HepG2 (cell line): ENCODE measurements at regions not wholly inside any gene's neighbourhood (a gene's known extent, or its start where the extent isn't known, plus 50 kb on each side); places are given as distances from the start of the nearest gene placed in this dataset.

Experiments
- ATAC-seq: fragments of 200-7000 bp; cut with Tn5 transposase; 3 replicates; pipeline ENCODE4 v1.9.1; 2020; ENCODE audit warnings: mild to moderate bottlenecking, moderate library complexity
- BruUV-seq: library from RNA; stranded (reverse); fragments of 400-500 nt; replicated peaks from 2 replicates; lab custom pipeline; 2021; lab: Mats Ljungman, UMichigan
- CTCF ChIA-PET: fragments of 300-600 bp; formaldehyde crosslinking; extraction: SDS; loops from one replicate; lab custom pipeline; 2021; ENCODE audit warnings: low total read pairs, inconsistent platforms, low intra/inter-chr PET ratio; lab: Yijun Ruan, JAX
- POLR2A ChIA-PET: fragments of 350-600 bp; sonication (Branson Sonifier 250); formaldehyde crosslinking; loops from one replicate; lab custom pipeline; 2020; ENCODE audit warnings: antibody characterized with exemption, inconsistent platforms; lab: Yijun Ruan, JAX
- DNase-seq: peaks from one replicate; pipeline ENCODE4 v3.0.0-alpha.2; 2015; ENCODE audit warnings: low spot score
- FAIRE-seq: peaks from 3 replicates; lab custom pipeline; 2011; peaks lifted over from hg19 to GRCh38; lab: Jason Lieb, UNC
- H2AFZ ChIP-seq: one replicate; pipeline ENCODE4 v1.6.1; 2011; ENCODE audit warnings: low read length, inconsistent platforms
- H3K27ac ChIP-seq: fragments of 300-600 bp; 3 replicates; pipeline ENCODE4 v1.8.0; 2011; ENCODE audit warnings: mixed run types, mild to moderate bottlenecking, mixed read lengths, low read length, inconsistent platforms; ENCODE audit not compliant: insufficient read depth; ENCODE audit errors: extremely low read length
- H3K27me3 ChIP-seq, 2 experiments: fragments of 200-600 bp in 1 of 2; 2 replicates in 1 of 2; 3 replicates in 1 of 2; pipeline versions ENCODE4 v1.6.0 to v1.8.0; 2011; ENCODE audit warnings: low read length in 2 of 2, mild to moderate bottlenecking in 2 of 2, moderate library complexity in 2 of 2, inconsistent platforms in 1 of 2; ENCODE audit not compliant: insufficient read depth in 2 of 2, control insufficient read depth in 1 of 2
- H3K36me3 ChIP-seq, 2 experiments: fragments of 200-600 bp in 1 of 2; replicated peaks in 1 of 2; 2 replicates in 1 of 2; 3 replicates in 1 of 2; pipeline versions ENCODE4 v1.5.1 to v1.8.0; 2011; ENCODE audit warnings: low read length in 2 of 2, inconsistent platforms in 1 of 2; ENCODE audit not compliant: insufficient read depth in 2 of 2, control insufficient read depth in 1 of 2
- H3K4me1 ChIP-seq: 2 replicates; pipeline ENCODE4 v1.5.1; 2012; ENCODE audit warnings: low read length, inconsistent platforms; ENCODE audit not compliant: insufficient read depth
- H3K4me2 ChIP-seq: 2 replicates; pipeline ENCODE4 v1.6.0; 2011; ENCODE audit warnings: low read depth, low read length, inconsistent platforms
- H3K4me3 ChIP-seq, 3 experiments: fragments of 200-600 bp in 1 of 3; sonication (generic), shearing (Covaris generic) in 1 of 3; replicated peaks in 1 of 3; 2 replicates each; pipeline ENCODE4 v1.5.1; 2011 to 2016; ENCODE audit warnings: low read length in 3 of 3, inconsistent platforms in 2 of 3, low read depth in 2 of 3, mild to moderate bottlenecking in 2 of 3, control low read depth in 1 of 3, mixed read lengths in 1 of 3; ENCODE audit not compliant: insufficient read depth in 1 of 3
- H3K79me2 ChIP-seq: one replicate; pipeline ENCODE4 v1.6.1; 2011; ENCODE audit warnings: low read length, inconsistent platforms; ENCODE audit not compliant: insufficient read depth
- H3K9ac ChIP-seq: 2 replicates; pipeline ENCODE4 v1.6.0; 2011; ENCODE audit warnings: mild to moderate bottlenecking, low read depth, low read length, inconsistent platforms; ENCODE audit not compliant: insufficient read depth
- H3K9me3 ChIP-seq: 2 replicates; pipeline ENCODE4 v1.5.1; 2012; ENCODE audit warnings: mild to moderate bottlenecking, low read length
- H4K20me1 ChIP-seq: 2 replicates; pipeline ENCODE4 v1.6.0; 2011; ENCODE audit warnings: inconsistent platforms, mild to moderate bottlenecking, low read length, moderate library complexity; ENCODE audit not compliant: insufficient read depth
- ADNP ChIP-seq: sonication (generic); formaldehyde crosslinking; IDR thresholded peaks from 2 replicates; pipeline ENCODE4 v1.4.0; 2020; ENCODE audit warnings: missing genetic modification reagents
- FOXJ3 ChIP-seq: sonication (generic); formaldehyde crosslinking; IDR thresholded peaks from 2 replicates; pipeline ENCODE4 v1.4.0; 2020; ENCODE audit warnings: missing genetic modification reagents, mild to moderate bottlenecking, borderline replicate concordance
- HNRNPK ChIP-seq: fragments of 200-400 bp; formaldehyde crosslinking; IDR thresholded peaks from 2 replicates; pipeline ENCODE4 v1.6.1; 2018; ENCODE audit warnings: low read length, low read depth, moderate library complexity, mild to moderate bottlenecking; ENCODE audit not compliant: poor library complexity, severe bottlenecking
- ISX ChIP-seq: sonication (generic); formaldehyde crosslinking; conservative IDR thresholded peaks from 2 replicates; pipeline ENCODE4 v1.5.0; 2020; ENCODE audit warnings: missing genetic modification reagents
- KLF13 ChIP-seq: sonication (generic); formaldehyde crosslinking; IDR thresholded peaks from 2 replicates; pipeline ENCODE4 v1.4.0; 2020; ENCODE audit warnings: mild to moderate bottlenecking, missing genetic modification reagents
- MAF1 ChIP-seq: sonication (generic); formaldehyde crosslinking; IDR thresholded peaks from 2 replicates; pipeline ENCODE4 v1.5.0; 2020; ENCODE audit warnings: missing genetic modification reagents, borderline replicate concordance
- SALL2 ChIP-seq: sonication (generic); formaldehyde crosslinking; IDR thresholded peaks from 2 replicates; pipeline ENCODE4 v1.8.1; 2023; ENCODE audit warnings: mild to moderate bottlenecking, missing genetic modification reagents, inconsistent platforms
- SIN3A ChIP-seq: IDR thresholded peaks from 2 replicates; pipeline ENCODE4 v1.6.1; 2011; ENCODE audit warnings: low read depth, mild to moderate bottlenecking, control low read depth, low read length, borderline replicate concordance
- ZFAT ChIP-seq: sonication (generic); formaldehyde crosslinking; conservative IDR thresholded peaks from 2 replicates; pipeline ENCODE4 v1.8.1; 2023; ENCODE audit warnings: missing genetic modification reagents, inconsistent platforms
- ZNF143 ChIP-seq: sonication (generic); formaldehyde crosslinking; IDR thresholded peaks from 2 replicates; pipeline ENCODE4 v1.4.0; 2020; ENCODE audit warnings: missing genetic modification reagents
- ZNF432 ChIP-seq: sonication (generic); formaldehyde crosslinking; IDR thresholded peaks from 2 replicates; pipeline ENCODE4 v1.5.0; 2020; ENCODE audit warnings: missing genetic modification reagents, mild to moderate bottlenecking, borderline replicate concordance
- ZNF552 ChIP-seq: sonication (generic); formaldehyde crosslinking; IDR thresholded peaks from 2 replicates; pipeline ENCODE4 v1.9.0; 2022; ENCODE audit warnings: missing genetic modification reagents, mild to moderate bottlenecking, borderline replicate concordance
- ZNF607 ChIP-seq: sonication (generic); formaldehyde crosslinking; IDR thresholded peaks from 2 replicates; pipeline ENCODE4 v1.5.1; 2020; ENCODE audit warnings: missing genetic modification reagents, mild to moderate bottlenecking, borderline replicate concordance
- ZNF614 ChIP-seq: IDR thresholded peaks from 2 replicates; pipeline ENCODE4 v1.6.1; 2018; ENCODE audit warnings: missing biosample characterization, missing genetic modification reagents, inconsistent platforms, borderline replicate concordance
- ZNF781 ChIP-seq: sonication (generic); formaldehyde crosslinking; IDR thresholded peaks from 2 replicates; pipeline ENCODE4 v1.5.1; 2020; ENCODE audit warnings: borderline replicate concordance, mild to moderate bottlenecking, missing genetic modification reagents; ENCODE audit errors: not compliant biosample characterization
- ZNF839 ChIP-seq: sonication (generic); formaldehyde crosslinking; IDR thresholded peaks from 2 replicates; pipeline ENCODE4 v1.4.0; 2020; ENCODE audit warnings: missing genetic modification reagents, mild to moderate bottlenecking, borderline replicate concordance
- WGBS: methylation state at CpG from one replicate; pipeline ENCODE4 v1.1.6; 2017; ENCODE audit warnings: low lambda C conversion rate; 5-methylcytosine and 5-hydroxymethylcytosine counted together
- in situ Hi-C: cut with HindIII; loops from 2 replicates; pipeline ENCODE4 v1.10.0; 2017; ENCODE audit warnings: low pct_unique_long_range_greater_than_20kb; ENCODE audit not compliant: extremely low pct_ligation_motif_present
- intact Hi-C: fragments of 100-400 bp; cut with micrococcal nuclease; formaldehyde crosslinking; loops from one replicate; pipeline ENCODE4 v1.10.0; 2022; ENCODE audit not compliant: unreplicated experiment
- TF ChIP-seq, protein P1 (sequence below): sonication (generic); formaldehyde crosslinking; conservative IDR thresholded peaks from 2 replicates; pipeline ENCODE4 v1.8.0; 2022; ENCODE audit warnings: low read depth, missing genetic modification reagents
- TF ChIP-seq, protein P2 (sequence below): sonication (generic); formaldehyde crosslinking; IDR thresholded peaks from 2 replicates; pipeline ENCODE4 v1.4.0; 2020; ENCODE audit warnings: low read depth, mild to moderate bottlenecking, missing genetic modification reagents
- TF ChIP-seq, protein P3 (sequence below): sonication (generic); formaldehyde crosslinking; IDR thresholded peaks from 2 replicates; pipeline ENCODE4 v1.4.0; 2020; ENCODE audit warnings: missing genetic modification reagents

DNA sequence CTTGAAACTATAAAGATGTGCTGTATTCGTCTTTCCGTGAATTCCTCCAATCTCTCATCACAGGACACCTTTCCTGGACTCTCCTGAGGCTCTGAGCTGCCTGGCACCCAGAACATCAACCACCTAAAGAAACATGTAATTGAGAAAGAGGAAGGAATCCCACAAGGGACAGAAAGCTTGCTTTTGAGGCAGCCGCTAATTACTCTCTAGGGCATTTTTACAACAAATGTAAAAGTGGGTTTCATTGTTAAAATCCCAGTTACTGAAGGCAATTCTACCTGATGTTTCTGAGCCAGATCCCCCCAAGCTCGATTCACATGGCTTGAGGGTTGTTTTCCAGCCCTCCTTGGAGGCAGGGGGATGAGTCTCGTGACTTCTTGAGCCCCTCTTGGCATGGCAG, 238.5 kb upstream of the LHX5 start:
- TF ChIP-seq ZNF552 (CRISPR knock-in tag) (no peak), SIN3A (no peak), ISX (CRISPR knock-in tag) (no peak), HNRNPK (no peak), ZNF781 (CRISPR knock-in tag) (no peak), SALL2 (CRISPR knock-in tag) (no peak), ZFAT (CRISPR knock-in tag) (no peak), ZNF607 (CRISPR knock-in tag) (no peak), FOXJ3 (CRISPR knock-in tag) (no peak), ZNF839 (CRISPR knock-in tag) (no peak), MAF1 (CRISPR knock-in tag) (no peak), ZNF143 (CRISPR knock-in tag) (no peak), KLF13 (CRISPR knock-in tag) (no peak), ZNF614 (CRISPR knock-in tag) (no peak), ZNF432 (CRISPR knock-in tag) (no peak), ADNP (CRISPR knock-in tag) (no peak)
- TF ChIP-seq, protein P1, sequence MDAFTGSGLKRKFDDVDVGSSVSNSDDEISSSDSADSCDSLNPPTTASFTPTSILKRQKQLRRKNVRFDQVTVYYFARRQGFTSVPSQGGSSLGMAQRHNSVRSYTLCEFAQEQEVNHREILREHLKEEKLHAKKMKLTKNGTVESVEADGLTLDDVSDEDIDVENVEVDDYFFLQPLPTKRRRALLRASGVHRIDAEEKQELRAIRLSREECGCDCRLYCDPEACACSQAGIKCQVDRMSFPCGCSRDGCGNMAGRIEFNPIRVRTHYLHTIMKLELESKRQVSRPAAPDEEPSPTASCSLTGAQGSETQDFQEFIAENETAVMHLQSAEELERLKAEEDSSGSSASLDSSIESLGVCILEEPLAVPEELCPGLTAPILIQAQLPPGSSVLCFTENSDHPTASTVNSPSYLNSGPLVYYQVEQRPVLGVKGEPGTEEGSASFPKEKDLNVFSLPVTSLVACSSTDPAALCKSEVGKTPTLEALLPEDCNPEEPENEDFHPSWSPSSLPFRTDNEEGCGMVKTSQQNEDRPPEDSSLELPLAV (CRISPR knock-in tag) = no peak
- TF ChIP-seq, protein P2, sequence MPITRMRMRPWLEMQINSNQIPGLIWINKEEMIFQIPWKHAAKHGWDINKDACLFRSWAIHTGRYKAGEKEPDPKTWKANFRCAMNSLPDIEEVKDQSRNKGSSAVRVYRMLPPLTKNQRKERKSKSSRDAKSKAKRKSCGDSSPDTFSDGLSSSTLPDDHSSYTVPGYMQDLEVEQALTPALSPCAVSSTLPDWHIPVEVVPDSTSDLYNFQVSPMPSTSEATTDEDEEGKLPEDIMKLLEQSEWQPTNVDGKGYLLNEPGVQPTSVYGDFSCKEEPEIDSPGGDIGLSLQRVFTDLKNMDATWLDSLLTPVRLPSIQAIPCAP = no peak
- TF ChIP-seq, protein P3, sequence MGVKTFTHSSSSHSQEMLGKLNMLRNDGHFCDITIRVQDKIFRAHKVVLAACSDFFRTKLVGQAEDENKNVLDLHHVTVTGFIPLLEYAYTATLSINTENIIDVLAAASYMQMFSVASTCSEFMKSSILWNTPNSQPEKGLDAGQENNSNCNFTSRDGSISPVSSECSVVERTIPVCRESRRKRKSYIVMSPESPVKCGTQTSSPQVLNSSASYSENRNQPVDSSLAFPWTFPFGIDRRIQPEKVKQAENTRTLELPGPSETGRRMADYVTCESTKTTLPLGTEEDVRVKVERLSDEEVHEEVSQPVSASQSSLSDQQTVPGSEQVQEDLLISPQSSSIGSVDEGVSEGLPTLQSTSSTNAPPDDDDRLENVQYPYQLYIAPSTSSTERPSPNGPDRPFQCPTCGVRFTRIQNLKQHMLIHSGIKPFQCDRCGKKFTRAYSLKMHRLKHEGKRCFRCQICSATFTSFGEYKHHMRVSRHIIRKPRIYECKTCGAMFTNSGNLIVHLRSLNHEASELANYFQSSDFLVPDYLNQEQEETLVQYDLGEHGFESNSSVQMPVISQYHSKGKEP (CRISPR knock-in tag) = no peak
- Histone ChIP-seq H3K9ac (no peak overlapping the region), H3K79me2 (no peaks in the 10 kb centered on the region), H4K20me1 (no peaks in the 10 kb centered on the region), H3K9me3 (no peaks in the 10 kb centered on the region), H3K4me3 (no peak overlapping the region), H3K36me3 (no peaks in the 10 kb centered on the region), H3K27me3 (peaks cover 0 to 14% of the 10 kb centered on the region in 2 experiments; a peak in 3 of 5 replicates), H3K4me1 (no peaks in the 10 kb centered on the region), H3K4me2 (no peak overlapping the region), H3K27ac (no peak overlapping the region), H2AFZ (no peak overlapping the region)
- FAIRE-seq (no peak), DNase-seq (no peak), ATAC-seq (no peak)
- POLR2A ChIA-PET = no interaction called here
- CTCF ChIA-PET = no interaction called here
- BruUV-seq = no TSS peak
- intact Hi-C loops = no loop called here
- WGBS = 11% methylated on average over 5 of the region's 5 CpGs
- in situ Hi-C loops = no loop called here
